ENCODE measurements at regions not wholly inside any gene's neighbourhood (a gene's known extent, or its start where the extent isn't known, plus 50 kb on each side); places are given as distances from the start of the nearest gene placed in this dataset.

DNA sequence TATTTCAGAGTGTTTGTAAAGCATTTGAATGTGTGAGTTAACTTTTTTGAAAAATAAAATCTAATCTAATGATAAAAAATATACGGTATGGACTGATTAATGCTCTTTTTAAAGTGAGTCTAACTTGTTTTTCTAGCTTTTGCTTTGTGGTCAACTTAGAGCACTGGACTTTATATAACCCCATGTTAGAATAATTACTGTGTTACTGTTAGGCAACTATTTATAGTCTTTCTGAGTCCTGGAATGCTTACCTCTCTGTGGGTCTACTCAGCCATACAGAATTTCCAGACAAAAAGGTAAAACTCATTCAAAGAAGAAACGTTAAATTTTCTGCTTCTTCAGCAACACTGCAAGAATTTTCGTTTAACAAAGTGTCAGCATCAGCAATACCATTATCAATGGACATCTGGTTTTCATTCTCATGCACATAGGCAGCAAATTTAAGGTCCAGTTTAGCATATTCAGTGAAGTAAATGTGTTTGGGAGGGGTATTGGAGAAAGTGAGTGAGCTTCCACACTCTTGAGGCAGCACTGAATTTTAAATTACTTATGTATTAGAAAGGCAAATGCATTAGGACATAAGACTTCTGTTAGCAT, 664.7 kb upstream of the NEGR1 start:
- 24 to 30% (median 25%) methylated on average over 3 of the region's 3 CpGs for WGBS, 3 donors
- intact Hi-C loops (cut with DNase I) = no loop called here
- no peak for DNase-seq
- H3K36me3 ChIP-seq = no peaks in the 10 kb centered on the region
- H3K4me1 ChIP-seq (ENCODE audit: insufficient read depth) = no peaks in the 10 kb centered on the region
- H3K27me3 ChIP-seq = no peaks in the 10 kb centered on the region
- no peaks in the 10 kb centered on the region for H3K9me3 ChIP-seq
- TF ChIP-seq, protein P1, sequence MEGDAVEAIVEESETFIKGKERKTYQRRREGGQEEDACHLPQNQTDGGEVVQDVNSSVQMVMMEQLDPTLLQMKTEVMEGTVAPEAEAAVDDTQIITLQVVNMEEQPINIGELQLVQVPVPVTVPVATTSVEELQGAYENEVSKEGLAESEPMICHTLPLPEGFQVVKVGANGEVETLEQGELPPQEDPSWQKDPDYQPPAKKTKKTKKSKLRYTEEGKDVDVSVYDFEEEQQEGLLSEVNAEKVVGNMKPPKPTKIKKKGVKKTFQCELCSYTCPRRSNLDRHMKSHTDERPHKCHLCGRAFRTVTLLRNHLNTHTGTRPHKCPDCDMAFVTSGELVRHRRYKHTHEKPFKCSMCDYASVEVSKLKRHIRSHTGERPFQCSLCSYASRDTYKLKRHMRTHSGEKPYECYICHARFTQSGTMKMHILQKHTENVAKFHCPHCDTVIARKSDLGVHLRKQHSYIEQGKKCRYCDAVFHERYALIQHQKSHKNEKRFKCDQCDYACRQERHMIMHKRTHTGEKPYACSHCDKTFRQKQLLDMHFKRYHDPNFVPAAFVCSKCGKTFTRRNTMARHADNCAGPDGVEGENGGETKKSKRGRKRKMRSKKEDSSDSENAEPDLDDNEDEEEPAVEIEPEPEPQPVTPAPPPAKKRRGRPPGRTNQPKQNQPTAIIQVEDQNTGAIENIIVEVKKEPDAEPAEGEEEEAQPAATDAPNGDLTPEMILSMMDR (IDR thresholded peaks at IDR 0.05) = no peak
- no peak for TF ChIP-seq POLR2A (IDR thresholded peaks at IDR 0.05)
- TF ChIP-seq EP300 (IDR thresholded peaks at IDR 0.05) = no peak
- no peak overlapping the region for H3K27ac ChIP-seq
- no peak overlapping the region for H3K4me3 ChIP-seq

DNA sequence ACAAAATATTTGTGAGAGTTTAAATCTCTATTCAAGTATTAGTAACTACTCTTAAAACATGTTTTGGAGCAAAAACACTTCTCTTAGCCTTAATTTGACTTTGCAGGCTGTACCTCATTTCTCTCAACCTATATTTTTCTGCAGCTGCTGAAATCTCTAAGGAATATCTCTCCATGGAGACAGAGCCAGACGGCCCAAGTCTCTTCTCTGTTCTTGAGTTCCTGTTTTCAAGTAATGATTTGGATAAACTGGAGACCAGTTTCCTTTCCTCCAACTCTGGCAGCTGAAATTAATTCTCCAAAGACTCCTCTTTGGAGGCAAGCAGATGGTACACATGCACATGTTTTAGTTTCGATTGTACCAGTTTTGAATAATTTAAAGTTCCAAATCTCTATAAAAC, 659.7 kb upstream of the NEGR1 start:
- TF ChIP-seq, protein P1 (IDR thresholded peaks at IDR 0.05) = no peak
- no peak for TF ChIP-seq EP300 (IDR thresholded peaks at IDR 0.05)
- no peak for TF ChIP-seq POLR2A (IDR thresholded peaks at IDR 0.05)
- H3K4me1 ChIP-seq (ENCODE audit: insufficient read depth) = no peaks in the 10 kb centered on the region
- intact Hi-C loops (cut with DNase I) = no loop called here
- DNase-seq = no peak
- H3K9me3 ChIP-seq = no peaks in the 10 kb centered on the region
- H3K27me3 ChIP-seq = no peaks in the 10 kb centered on the region
- no peaks in the 10 kb centered on the region for H3K36me3 ChIP-seq
- no peak overlapping the region for H3K4me3 ChIP-seq
- H3K27ac ChIP-seq = no peak overlapping the region
- WGBS, 3 donors = 16 to 33% (median 27%) methylated on average over 2 of the region's 2 CpGs

DNA sequence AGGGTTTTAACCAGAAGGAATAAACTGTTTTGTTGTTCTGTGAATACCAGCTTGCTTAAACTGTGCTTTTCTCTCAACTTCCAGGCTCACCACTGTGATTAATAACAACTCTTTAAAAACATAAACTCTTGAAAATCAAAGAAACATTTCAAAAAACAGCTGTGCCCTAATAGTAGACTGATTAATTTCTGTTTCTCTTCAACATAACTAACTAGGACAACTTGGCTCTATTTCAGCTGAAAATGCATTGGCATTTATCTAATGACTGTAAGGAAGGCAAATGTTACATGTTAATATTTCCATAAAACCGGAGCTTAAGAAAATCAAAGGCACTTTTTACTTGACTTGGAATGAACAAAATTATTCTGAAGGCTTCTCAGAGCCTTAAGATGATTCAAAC, 656.1 kb upstream of the NEGR1 start:
- 6 to 13% (median 6%) methylated on average over 1 of the region's 1 CpG for WGBS, 3 donors
- no peaks in the 10 kb centered on the region for H3K36me3 ChIP-seq
- intact Hi-C loops (cut with DNase I) = no loop called here

DNA sequence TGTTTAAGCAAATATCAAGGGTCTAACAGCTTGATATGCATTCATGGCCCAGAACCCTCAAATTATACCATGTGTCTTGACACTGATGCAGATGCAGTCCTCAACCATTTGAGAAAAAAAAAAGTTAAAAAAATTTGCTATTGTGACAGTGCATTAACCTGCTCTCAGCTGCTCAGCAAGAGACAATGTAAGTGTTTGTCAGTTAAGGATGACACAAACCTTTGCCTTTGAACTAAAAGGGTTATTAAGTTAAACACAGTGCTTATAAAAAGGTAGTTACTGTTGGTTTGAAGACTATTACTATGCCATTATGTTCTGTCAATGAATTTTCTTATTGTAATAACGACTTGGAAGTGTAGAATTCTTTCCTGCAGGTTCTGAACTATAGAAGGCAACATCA, 655.6 kb upstream of the NEGR1 start:
- TF ChIP-seq EP300 (IDR thresholded peaks at IDR 0.05) (no peak), POLR2A (IDR thresholded peaks at IDR 0.05) (no peak)
- TF ChIP-seq, protein P1 (IDR thresholded peaks at IDR 0.05) = no peak
- intact Hi-C loops (cut with DNase I) = no loop called here
- no peaks in the 10 kb centered on the region for H3K36me3 ChIP-seq
- no peaks in the 10 kb centered on the region for H3K4me1 ChIP-seq (ENCODE audit: insufficient read depth)
- H3K27ac ChIP-seq = no peak overlapping the region
- no peaks in the 10 kb centered on the region for H3K9me3 ChIP-seq
- H3K4me3 ChIP-seq = no peak overlapping the region
- no peak for DNase-seq
- no peaks in the 10 kb centered on the region for H3K27me3 ChIP-seq
- 26 to 44% (median 28%) methylated on average over 1 of the region's 1 CpG for WGBS, 3 donors

More for the DNA sequence above, 656.1 kb upstream of the NEGR1 start:
- DNase-seq = no peak
- H3K27me3 ChIP-seq = no peaks in the 10 kb centered on the region
- no peaks in the 10 kb centered on the region for H3K9me3 ChIP-seq
- TF ChIP-seq, protein P1 (IDR thresholded peaks at IDR 0.05) = no peak
- TF ChIP-seq EP300 (IDR thresholded peaks at IDR 0.05) = no peak
- no peak for TF ChIP-seq POLR2A (IDR thresholded peaks at IDR 0.05)
- H3K27ac ChIP-seq = no peak overlapping the region
- no peak overlapping the region for H3K4me3 ChIP-seq
- H3K4me1 ChIP-seq (ENCODE audit: insufficient read depth) = no peaks in the 10 kb centered on the region

All from ovary (tissue), 7 donors.